NCI-H1417 treated with DMSO at 0.1 percent for 48 hours (cell line): ENCODE measurements at regions not wholly inside any gene's neighbourhood (a gene's known extent, or its start where the extent isn't known, plus 50 kb on each side); places are given as distances from the start of the nearest gene placed in this dataset.

ENCODE experiments used
- DNase-seq: peaks from one replicate; lab custom pipeline; 2025; lab: John Stamatoyannopoulos, UW

DNA sequence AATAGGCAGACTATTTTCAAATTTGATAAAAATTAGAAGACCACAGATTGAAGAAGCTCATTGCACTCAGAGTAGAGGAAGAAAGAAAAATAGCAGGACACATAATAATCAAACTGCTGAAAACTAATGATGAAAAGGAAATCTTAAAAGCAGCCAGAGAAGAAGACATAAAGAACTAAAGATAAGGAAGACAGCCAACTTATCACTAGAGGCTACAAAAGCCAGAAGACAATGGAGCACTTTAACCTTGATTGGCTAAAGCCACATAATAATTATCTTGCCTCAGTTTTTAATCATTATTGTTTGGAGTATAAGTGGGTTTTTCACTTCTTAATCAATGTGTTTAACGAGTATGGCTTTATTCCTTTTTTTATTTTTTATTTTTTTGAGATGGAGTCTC lies 397.6 kb downstream of the RNF144B start:
- DNase-seq: no peak

DNA sequence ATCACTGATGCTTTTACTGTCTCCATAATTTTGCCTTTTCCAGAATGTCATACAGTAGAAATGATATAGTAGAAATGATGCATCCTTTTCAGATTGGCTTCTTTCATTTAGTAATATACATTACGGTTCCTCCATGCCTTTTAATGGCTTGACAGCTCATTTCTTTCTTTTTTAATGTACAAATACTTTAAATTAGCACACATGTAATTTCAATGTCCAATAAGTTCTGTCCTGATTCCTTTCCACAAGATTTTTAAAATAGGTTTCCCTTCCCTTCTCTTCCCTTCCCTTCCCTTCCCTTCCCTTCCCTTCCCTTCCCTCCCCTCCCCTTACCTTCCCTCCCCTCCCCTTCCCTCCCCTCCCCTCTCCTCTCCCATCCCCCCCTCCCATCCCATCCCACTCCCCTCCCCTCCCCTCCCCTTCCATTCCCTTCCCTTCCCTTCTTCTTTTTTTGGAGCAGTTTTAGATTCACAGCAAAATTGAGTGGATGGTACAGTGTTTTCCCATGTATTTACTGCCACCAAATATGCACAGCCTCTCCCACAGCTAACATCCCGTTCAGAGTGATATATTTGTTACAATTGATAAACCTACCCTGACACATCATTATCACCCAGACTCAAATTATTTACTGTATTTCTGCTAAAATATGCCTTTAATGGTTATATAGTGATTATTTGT lies 398.8 kb downstream of the RNF144B start:
- no peak for DNase-seq

DNA sequence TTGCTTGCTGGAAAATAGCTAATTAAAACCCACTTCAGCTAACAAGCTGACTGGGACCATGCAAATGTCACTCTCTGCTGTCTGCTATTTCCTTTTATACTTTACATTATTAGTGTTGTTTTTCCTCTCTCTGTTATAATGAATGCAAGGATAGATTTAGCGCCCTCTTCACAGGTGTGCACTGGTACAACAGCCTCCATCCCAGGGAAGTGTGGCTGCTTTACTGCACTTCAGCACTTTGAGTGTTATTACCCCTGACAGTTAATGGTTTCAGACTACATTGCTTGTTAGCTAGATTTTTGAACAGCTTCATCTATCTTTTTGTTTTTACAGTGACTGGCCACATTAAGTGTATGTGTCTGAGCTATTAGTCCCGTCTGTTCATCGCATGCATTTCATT lies 405.7 kb downstream of the RNF144B start:
- peak; percentile 8 for DNase-seq

DNA sequence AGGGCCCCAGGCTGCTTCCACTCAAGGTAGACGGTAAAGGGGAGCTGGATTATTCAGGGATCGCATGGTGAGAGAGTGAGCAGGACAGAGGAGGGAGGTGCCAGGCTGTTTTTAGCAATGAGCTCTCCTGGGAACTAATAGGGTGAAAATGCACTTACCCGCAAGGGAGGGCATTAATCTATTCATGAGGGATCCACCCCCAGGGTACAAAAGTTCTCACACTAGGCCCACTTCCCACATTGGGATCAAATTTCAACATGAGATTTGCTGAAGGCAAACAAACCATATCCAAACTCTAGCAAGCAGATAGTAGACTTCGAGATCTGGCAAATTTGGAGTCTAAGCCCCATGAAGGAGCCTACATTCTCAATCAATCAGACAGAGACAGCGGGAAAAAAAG lies 408.6 kb downstream of the RNF144B start:
- no peak for DNase-seq

DNA sequence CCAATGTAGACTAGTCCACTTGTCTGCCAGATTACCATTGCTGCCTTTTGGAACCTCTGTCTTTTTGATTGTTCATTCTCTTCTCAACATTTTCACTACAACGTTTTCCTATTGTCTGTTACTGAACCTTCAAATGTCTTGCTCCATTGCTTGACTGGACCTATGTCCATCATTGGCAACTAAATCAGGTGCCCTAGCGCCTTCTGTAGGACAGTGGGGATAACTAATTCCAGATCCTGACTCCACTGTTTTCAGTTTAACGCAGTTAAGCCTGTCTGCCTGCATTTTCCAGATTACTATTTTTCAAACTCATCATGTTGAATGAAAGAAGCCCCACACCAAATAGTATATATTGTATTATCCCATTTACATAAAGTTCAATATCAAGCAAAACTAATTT lies 433.6 kb downstream of the RNF144B start:
- no peak for DNase-seq

DNA sequence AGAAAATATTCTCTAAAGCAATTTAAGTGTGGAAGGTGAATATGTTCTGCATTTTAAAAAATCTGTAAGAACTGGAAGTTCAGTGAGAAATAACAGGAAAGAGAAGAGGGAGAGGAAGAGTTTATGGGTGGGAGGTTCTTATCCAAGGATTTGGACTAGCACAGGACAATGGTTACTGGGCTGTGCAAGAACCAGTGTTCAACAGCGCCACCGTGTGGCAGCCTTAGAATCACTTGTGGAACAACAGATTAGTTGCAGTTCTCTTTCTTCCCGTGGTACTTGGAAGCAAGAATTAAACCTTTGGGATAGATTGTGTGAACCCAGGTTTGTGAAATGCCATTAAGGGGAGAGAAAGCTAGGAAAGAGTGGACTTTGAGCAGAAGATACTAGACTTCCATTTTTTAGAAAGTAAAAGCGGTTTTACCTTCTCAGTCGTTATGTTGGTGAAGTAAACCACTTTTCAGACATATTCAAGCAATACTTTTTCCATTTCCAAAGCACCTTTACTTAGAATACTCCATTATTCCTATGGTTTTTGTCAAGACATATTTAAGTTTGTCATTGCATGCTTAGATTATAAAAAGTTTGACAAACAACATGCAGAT lies 436.7 kb downstream of the RNF144B start:
- no peak for DNase-seq

DNA sequence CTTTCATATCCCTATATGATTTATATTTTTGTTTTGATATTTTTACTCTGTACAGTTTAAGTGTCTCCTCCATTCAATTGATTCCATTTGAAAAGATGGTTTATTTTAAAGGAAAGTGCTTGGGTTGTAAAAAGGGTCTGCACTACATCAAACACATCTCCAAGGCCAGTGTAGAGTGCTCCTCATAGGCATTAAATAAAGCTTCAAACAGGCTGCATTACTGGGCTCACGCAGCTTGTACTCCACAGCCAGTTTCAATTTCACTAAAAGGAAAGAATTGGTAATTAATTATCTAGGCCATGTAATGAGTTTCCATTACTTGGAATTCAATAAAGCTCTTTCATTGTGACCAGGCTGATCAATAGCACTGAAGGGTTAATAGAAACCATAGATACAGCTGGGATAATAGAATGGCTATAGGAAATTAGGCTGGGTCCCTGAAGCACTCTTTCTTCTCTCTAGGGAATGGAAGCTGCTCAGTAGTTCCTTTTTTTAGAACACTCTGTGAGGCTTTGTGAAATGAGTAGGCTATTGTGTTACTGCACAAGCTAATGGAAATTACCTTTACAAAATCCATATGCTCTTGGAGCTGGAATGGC lies 442.2 kb downstream of the RNF144B start:
- no peak for DNase-seq

DNA sequence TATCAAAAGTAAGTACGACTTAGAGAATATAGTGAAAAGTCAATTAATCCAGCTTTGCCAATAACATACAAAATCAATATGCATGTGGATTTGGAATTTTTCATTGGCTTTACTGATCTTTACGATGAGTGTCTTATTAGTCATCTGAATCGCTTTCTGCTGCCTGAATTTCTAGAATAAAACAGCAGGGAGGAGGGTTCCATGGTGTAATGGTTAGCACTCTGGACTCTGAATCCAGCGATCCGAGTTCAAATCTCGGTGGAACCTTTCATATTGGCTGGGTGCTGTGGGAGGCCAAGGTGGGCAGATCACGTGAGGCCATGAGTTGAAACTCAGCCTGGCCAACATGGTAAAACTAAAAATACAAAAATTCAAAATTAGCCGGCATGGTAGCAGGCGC lies 448.8 kb downstream of the RNF144B start:
- no peak for DNase-seq

DNA sequence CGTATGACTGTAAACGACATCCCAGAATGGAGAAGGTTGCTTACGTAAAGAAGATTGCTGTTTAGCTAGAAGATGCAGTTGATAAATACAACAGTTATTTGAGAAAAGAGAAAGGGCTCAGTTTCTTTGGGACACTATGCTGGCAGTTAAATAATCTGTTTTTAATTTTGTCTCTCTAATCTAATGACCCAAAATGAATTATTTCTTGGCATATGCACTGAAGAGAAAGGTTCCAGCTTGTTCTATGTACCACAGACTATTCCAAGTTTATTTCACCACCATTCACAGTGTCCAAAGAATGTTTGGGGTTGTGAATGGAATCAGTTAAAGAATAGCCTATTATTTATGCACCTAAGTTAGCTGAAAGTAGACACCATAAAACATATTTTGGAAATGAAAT lies 449.9 kb downstream of the RNF144B start:
- no peak for DNase-seq

DNA sequence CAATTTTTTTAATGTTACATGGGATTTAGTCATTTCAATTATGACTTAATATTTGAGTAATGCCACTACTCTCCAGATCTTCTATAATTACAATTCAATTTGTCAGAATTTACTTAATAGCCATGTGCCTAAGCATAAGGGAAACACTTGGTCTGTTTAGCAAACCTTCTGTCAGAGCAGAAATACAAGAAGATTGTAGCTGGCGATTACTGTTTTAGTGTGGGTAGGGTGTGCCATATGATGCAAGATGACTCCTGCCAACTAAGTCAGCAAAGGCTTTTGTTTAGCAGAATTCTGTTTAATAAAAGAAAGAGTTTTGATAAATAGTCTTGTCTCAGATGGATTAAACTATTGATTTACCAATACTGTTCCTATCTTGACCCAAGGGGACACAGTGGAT lies 455.4 kb downstream of the RNF144B start:
- DNase-seq: no peak

DNA sequence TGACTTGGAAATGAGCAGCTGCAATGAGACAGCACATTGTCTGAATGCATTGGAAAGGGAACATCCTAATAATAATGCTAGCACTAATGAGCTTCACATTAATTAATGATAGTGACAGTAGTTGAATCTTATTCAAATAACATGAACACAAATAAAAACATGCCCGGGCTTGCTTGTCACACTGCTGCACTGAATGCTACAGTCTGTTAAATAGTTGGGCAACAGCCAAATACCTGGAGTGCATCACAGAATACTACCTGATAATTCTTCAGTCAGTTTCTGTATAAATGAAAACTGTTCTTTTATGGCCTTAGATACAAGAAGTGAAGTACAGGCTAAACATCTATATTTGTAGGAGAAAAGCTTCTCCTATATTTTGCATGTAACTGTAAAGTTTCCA lies 458.7 kb downstream of the RNF144B start:
- no peak for DNase-seq

DNA sequence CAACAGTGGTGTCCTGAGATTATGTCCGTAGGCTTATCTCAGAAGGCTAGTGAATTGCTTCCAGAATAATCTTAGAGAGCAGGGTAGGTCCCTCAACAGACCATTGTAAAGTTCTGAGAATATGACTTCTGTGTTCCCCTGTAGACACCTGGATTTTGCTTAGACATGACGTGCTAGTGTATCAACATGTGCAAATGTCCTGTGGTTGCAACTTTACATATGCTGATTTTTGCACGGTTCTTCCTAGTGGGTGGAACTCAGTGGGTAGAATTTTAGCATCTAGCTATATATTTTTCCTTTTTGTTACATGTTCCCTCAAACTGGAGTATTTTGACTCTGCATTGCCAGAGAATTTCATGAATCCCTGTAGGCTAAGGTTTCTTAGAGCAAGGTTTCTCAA lies 459.2 kb downstream of the RNF144B start:
- DNase-seq: no peak

DNA sequence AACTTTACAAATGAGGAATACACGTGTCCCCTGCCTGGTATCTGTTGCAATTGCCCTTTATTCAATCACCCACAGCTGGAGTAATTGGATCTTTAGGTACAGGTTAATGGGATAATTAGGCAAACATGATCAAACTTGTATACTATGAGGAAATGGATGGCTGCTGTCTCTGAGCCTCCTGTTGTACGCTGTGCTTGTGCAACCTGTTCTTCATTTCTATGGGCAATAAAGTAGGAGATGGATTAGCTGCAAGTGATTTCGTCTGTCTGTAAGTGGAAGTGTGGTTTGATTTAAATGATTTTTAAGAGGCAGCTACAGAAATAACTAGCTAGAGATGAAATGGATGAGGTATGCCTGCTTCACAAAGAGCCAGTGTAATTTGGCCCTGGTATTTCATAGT lies 474.1 kb downstream of the RNF144B start:
- peak; percentile 80 for DNase-seq

DNA sequence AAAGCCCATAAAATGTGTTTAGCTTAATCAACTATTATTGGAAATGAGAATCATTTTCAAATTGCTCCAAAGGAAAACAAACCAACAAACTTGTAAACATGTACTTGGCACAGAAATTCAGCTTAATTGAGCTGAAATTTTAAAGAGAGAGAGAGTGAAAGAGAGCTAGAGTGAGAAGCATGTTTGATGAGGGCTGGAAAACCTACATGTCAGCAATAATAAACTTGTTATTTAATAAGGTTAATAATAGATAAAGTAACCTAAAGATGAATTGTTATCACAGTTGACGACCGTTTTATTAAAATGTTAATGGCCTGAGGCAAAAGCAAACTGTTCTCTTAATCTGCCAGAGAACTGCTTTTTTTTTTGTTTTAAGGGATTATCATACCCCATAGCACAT lies 496.1 kb downstream of the RNF144B start:
- no peak for DNase-seq

DNA sequence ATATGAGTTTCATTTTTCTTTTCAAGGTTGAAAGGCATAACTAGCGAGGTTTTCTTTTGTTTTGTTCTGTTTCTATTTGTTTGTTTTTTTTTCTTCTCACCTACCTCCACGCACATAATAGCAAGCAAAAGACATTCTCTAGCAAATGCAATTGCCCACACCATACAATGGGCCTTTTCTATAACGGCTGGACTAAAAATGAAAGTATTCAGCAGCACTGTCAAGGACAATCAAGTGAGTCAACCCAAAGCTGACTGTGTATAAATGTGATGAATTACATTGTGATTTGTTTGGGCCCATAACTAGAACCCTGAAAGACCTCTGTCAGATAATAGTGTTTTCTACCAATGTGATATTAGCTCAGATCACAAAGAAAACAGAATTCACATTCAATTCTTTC lies 496.7 kb downstream of the RNF144B start:
- no peak for DNase-seq

DNA sequence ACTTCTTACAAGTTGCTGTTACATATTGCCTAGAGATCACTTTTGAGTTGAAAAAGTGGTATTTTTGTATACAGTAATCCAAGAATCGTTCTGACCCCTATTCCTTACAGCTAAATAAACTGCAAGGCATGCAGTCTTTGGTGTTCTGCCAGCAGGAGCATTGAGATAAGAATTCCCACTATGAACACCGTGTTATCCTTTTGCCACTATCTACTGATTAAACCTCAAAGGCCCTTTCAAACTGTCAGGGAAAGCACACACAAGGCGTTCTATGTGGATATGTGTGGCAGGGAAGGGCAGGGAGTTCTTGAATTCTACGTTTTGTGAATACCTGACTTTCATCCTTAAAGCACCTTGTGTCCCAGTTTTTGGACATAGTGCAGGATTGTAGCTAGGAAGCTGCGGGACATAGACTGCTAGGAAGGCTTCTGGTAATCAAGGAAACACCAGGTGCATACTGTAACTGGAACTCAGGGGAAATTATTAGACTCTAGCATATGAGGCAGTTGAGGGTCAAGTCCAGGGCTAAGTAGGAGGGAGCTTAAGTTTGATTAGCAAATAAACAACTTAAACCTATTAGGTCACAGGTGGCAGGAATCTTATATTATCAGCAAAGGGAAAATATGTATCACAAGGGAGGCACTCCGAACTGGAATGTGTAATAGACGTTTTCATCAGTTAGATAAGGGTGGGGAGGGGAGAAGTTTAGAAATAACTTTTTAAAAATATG lies 506.6 kb downstream of the RNF144B start:
- no peak for DNase-seq

DNA sequence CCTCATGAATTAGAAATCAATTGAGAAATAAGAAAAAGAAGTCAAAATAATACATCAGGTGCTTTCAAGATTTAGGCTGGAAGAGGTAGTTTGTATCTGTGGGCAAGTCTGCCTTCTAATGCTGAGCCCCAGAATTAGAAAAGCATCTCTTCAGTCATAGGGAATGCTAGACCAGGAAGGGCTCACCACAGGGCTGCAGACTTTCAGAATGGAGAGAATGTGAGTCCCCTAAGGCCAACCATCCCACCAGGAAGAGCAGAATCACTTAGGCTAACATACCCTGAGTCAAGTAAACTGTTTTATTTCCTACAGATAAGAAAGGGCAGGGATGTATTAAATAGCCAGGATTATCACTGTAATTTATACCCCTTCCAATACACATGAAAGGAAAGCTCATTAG lies 510.2 kb downstream of the RNF144B start:
- DNase-seq: no peak

DNA sequence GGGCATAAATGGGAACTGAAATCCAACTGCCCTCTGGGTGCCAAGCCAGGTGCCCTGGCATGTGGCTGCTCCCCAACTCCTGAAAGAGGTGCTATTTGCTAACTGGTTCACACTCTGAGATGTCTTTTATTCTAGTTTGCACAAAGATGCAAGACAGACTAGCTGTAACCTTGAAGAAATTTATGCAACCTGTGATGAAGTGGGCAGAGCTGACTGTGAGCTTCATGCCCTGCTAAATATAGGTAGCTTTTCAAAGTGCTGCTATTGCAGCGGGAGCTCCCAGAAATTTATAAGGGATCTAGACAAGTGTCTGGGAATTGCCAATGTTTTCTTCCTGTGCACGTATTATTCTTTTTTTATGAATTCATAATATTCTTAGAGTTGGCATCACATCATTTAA lies 517.5 kb downstream of the RNF144B start:
- no peak for DNase-seq

DNA sequence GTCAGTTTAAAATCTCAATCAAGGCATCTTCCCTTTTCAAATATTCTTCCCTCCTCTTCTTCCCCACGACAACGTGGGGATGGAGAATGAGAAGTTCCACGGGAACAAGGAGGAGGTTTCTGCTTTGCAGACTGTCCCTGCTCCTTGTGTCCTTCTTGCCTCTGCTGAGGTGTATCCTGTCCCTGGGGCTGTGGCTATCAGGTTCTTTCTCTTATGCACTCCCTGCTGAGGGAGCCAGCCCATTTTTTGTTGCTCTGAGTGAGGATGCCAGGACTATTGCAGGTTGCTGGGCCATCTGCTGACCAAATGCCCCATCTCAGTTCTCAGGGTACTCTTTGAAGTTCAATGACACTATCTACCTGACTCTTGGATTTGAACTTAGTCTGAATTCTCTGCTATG lies 533.6 kb downstream of the RNF144B start:
- DNase-seq: no peak

DNA sequence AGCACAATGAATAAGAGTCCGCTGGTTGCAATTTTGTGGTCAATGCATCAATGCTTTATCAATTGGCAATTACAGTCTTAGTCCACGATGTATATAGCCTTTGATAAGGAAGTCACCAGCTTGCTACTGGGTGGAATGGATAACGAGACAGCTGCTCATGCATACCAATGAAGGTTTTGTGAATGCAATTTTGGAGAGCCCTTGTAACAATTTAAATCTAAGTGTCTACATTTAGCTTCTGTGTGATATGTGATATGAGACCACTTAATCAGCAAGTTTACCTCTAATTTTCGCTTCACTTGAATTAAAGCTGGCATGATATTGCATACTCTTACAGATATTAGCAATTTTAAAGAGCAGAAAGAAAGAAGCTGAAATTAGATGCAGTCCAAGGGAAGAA lies 543.9 kb downstream of the RNF144B start:
- DNase-seq: no peak

DNA sequence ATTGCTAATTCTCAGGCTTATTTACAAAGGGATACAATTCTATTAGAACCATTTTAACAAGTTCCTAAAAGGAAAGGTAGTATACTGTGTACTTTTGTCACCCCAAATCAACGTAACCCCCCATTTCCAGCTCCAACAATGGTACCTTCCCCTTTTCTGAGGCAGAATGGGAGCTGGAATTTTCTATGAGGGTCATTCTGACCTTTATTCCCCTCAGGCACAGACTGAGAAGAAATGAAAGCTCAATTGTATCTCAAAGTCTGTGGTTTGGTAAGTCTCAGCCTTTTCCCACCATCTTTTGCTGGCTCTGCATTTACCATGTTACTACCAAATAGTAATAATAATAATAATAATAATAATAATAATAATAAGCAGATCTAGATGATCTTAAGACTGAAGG lies 571.0 kb downstream of the RNF144B start:
- DNase-seq: no peak

DNA sequence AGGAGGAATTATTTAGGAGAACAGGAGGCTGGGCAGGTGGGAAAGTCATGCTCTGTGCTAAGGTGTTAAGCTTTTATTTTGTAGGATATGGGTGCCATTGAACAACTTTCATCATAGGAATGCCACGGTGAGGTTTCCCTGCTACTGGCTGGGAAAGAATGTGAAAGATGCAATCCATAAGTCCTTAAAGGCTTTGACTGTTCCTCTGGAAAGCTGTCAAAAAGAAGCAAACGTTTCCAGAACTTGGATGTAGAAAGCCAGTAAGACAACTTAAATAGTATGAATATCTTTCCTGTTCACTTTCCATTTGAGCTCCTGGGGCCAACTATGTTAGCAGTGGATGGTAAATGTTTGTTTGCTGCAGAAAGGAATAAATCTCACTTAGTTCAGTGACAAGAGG lies 574.4 kb downstream of the RNF144B start:
- DNase-seq: no peak

DNA sequence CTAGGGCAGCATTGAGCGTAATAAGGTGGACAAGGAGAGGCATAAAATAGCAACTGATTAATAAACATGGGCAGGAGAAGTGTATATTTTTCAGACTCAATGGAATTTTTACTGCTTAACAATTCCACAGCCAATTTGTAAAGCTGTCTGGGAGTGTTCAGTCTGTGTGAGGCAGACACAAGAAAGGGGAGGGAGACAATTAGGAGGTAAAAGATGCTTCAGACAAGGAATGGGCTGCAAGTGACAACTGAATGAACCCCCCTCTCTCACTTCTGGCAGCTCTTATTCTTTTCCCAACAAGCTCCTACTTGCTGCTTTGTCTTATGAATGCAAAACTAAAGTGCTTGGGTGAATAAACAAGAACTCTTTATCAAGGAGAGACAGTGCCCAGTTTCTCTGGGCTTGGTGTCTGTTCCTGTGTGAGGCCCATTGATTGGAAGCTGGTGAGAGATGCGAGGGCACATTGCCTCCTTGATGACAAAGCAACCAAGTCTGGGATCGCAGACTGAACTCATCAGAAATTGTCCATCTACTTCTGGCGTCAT lies 575.3 kb downstream of the RNF144B start:
- no peak for DNase-seq
